ENCODE measurements at regions not wholly inside any gene's neighbourhood (a gene's known extent, or its start where the extent isn't known, plus 50 kb on each side); places are given as distances from the start of the nearest gene placed in this dataset.

- no peak overlapping the region for H3K27ac ChIP-seq
- no peaks in the 10 kb centered on the region for H3K27me3 ChIP-seq
- no peak overlapping the region for H3K4me3 ChIP-seq
- intact Hi-C loops (cut with DNase I): no loop called here
- no peaks in the 10 kb centered on the region for H3K4me1 ChIP-seq
- H3K36me3 ChIP-seq: no peaks in the 10 kb centered on the region
- TF ChIP-seq, protein P1, sequence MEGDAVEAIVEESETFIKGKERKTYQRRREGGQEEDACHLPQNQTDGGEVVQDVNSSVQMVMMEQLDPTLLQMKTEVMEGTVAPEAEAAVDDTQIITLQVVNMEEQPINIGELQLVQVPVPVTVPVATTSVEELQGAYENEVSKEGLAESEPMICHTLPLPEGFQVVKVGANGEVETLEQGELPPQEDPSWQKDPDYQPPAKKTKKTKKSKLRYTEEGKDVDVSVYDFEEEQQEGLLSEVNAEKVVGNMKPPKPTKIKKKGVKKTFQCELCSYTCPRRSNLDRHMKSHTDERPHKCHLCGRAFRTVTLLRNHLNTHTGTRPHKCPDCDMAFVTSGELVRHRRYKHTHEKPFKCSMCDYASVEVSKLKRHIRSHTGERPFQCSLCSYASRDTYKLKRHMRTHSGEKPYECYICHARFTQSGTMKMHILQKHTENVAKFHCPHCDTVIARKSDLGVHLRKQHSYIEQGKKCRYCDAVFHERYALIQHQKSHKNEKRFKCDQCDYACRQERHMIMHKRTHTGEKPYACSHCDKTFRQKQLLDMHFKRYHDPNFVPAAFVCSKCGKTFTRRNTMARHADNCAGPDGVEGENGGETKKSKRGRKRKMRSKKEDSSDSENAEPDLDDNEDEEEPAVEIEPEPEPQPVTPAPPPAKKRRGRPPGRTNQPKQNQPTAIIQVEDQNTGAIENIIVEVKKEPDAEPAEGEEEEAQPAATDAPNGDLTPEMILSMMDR (IDR thresholded peaks at IDR 0.05): no peak
- no peak for DNase-seq (ENCODE audit: low spot score in 2 of 2)
- H3K9me3 ChIP-seq: no peaks in the 10 kb centered on the region
Observed at GRCh38 chr12:60672949-60673348, 1077.1 kb downstream of the SLC16A7 start.

DNA sequence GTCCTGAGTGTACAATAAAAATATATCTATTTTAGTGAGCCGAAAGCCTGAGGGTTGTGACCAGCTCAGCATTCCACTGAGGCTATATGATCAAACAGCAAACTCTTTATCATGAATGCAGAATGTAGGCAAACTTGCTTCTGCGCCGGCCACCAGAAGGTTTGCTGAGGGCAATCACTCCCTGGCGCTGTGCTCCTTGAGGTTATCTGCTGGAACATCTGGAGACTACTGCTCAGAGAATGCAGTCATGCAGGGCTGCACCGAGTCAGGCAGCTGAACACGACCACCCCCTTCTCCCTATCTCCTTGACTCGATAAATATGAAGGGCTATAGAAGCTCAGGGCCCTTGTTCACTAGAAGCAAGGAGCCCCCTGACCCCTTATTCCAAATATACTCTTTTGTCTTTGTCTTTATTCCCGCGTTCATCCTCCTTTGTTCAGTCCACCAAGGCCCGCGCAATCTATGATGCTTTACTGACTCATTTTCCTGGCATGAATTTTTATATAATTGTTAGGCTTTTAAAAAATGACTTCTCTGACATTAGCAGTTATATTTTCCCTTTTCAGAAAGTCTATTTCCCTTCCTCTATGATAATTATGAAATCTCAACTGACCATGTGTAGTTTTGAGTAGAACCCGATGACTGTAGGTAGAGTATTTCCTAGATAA, 1089.3 kb downstream of the SLC16A7 start:
- no peaks in the 10 kb centered on the region for H3K9me3 ChIP-seq
- no peak overlapping the region for H3K4me3 ChIP-seq
- TF ChIP-seq, protein P1 (IDR thresholded peaks at IDR 0.05): no peak
- no peak for DNase-seq (ENCODE audit: low spot score in 2 of 2)
- no peaks in the 10 kb centered on the region for H3K36me3 ChIP-seq
- no peaks in the 10 kb centered on the region for H3K4me1 ChIP-seq
- no peaks in the 10 kb centered on the region for H3K27me3 ChIP-seq
- no peak overlapping the region for H3K27ac ChIP-seq
- intact Hi-C loops (cut with DNase I): no loop called here

DNA sequence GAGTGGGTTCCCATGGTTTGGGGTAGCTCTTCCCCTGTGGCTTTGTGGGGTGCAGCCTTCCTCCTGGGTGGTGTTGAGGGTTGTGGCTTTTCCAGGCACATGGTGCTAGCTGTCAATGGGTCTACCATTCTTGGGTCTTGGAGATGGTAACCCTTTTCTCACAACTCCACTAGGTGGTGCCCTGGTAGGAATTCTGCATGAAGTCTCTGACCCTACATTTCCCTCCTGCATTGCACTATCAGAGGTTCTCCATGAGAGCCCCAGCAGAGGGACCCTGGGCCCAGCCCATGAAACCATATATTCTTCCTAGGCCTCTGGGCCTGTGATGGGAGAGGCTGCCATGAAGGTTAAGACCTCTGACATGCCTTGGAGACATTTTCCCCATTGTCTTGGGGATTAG, 1093.3 kb downstream of the SLC16A7 start:
- H3K4me1 ChIP-seq: no peaks in the 10 kb centered on the region
- intact Hi-C loops (cut with DNase I): no loop called here

DNA sequence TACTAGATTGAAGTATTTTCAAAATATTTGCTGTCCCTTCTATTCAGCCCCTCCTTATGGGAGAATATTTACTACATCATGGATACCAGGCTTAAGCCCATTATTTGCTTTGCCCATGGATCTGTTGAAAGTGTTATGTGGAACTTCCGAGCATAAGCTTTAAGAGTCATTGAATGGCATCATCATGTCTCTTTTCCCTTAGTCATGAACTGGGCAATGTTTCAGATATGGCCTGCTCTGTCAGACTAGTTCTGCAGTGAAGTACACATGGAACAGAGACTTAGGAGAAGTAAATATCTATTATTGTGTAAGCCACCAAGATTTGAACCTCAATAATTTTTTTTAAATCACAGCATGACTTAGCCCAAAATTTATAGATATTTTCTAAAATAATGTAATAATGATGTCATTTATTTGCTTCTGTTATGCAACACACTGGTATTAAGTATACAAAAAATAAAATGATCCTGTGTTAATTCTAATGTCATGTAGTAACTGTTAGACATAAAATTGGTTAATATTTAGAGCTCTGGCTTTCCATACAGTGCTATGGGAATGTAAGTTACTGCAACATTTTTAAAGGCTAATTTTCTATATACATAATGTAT, 1097.3 kb downstream of the SLC16A7 start:
- Histone ChIP-seq H3K4me1 (no peaks in the 10 kb centered on the region), H3K9me3 (no peaks in the 10 kb centered on the region), H3K36me3 (no peaks in the 10 kb centered on the region), H3K27me3 (no peaks in the 10 kb centered on the region), H3K27ac (no peak overlapping the region), H3K4me3 (no peak overlapping the region)
- no peak for DNase-seq (ENCODE audit: low spot score in 2 of 2)
- intact Hi-C loops (cut with DNase I): no loop called here
- TF ChIP-seq, protein P1 (IDR thresholded peaks at IDR 0.05): no peak

More for the DNA sequence above, 1093.3 kb downstream of the SLC16A7 start:
- no peak overlapping the region for H3K27ac ChIP-seq
- no peak overlapping the region for H3K4me3 ChIP-seq
- no peak for DNase-seq (ENCODE audit: low spot score in 2 of 2)
- no peaks in the 10 kb centered on the region for H3K27me3 ChIP-seq
- no peaks in the 10 kb centered on the region for H3K9me3 ChIP-seq
- H3K36me3 ChIP-seq: no peaks in the 10 kb centered on the region
- TF ChIP-seq, protein P1 (IDR thresholded peaks at IDR 0.05): no peak

GRCh38 chr12:60704171-60704914, 1108.5 kb downstream of the SLC16A7 start:
- Histone ChIP-seq H3K9me3 (no peaks in the 10 kb centered on the region), H3K36me3 (no peaks in the 10 kb centered on the region), H3K4me1 (no peaks in the 10 kb centered on the region), H3K27ac (no peak overlapping the region), H3K4me3 (no peak overlapping the region), H3K27me3 (no peaks in the 10 kb centered on the region)
- intact Hi-C loops (cut with DNase I): no loop called here
- no peak for DNase-seq (ENCODE audit: low spot score in 2 of 2)
- TF ChIP-seq, protein P1 (IDR thresholded peaks at IDR 0.05): no peak

Measured in ascending aorta (tissue), 2 donors.